Lower leg skin (tissue), 3 donors: ENCODE measurements at regions not wholly inside any gene's neighbourhood (a gene's known extent, or its start where the extent isn't known, plus 50 kb on each side); places are given as distances from the start of the nearest gene placed in this dataset.

Experiments
- POLR2A ChIP-seq, 2 donors: fragments of 450-650 bp; IDR thresholded peaks; one replicate each; pipeline ENCODE4 v1.6.1; 2016 to 2017; ENCODE audit warnings: antibody characterized with exemption in 2 of 2, mild to moderate bottlenecking in 1 of 2, moderate library complexity in 1 of 2
- TF ChIP-seq, protein P1 (sequence below), 3 donors: fragments of 450-650 bp; IDR thresholded peaks; one replicate each; pipeline ENCODE4 v1.5.1; 2016; ENCODE audit warnings: antibody characterized with exemption in 3 of 3, mild to moderate bottlenecking in 3 of 3, moderate library complexity in 2 of 3

DNA sequence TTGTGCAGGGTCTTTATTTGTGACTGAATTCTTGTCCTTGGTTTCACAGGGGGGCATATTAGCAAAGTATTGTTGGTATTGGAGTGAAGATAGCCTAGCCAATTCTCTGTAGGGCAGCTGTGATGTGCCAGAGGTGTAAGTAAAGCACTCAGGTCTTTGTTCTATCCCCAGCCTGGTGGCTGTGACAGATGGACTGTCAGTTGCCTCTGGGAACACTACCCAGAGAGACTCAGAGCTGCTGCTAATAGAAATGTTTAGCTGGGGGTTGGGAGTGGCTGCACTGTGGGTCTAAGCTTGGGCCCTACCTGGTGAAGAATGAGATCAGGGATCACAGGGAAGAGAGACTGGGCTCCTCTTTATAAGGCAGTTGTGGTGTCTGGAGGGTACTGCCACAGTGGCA lies 1006.5 kb upstream of the TYRP1 start:
- TF ChIP-seq, protein P1, sequence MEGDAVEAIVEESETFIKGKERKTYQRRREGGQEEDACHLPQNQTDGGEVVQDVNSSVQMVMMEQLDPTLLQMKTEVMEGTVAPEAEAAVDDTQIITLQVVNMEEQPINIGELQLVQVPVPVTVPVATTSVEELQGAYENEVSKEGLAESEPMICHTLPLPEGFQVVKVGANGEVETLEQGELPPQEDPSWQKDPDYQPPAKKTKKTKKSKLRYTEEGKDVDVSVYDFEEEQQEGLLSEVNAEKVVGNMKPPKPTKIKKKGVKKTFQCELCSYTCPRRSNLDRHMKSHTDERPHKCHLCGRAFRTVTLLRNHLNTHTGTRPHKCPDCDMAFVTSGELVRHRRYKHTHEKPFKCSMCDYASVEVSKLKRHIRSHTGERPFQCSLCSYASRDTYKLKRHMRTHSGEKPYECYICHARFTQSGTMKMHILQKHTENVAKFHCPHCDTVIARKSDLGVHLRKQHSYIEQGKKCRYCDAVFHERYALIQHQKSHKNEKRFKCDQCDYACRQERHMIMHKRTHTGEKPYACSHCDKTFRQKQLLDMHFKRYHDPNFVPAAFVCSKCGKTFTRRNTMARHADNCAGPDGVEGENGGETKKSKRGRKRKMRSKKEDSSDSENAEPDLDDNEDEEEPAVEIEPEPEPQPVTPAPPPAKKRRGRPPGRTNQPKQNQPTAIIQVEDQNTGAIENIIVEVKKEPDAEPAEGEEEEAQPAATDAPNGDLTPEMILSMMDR (IDR thresholded peaks at IDR 0.05) = no peak
- TF ChIP-seq POLR2A (IDR thresholded peaks at IDR 0.05) = no peak
